ENCODE measurements at regions not wholly inside any gene's neighbourhood (a gene's known extent, or its start where the extent isn't known, plus 50 kb on each side); places are given as distances from the start of the nearest gene placed in this dataset.

- no peak for TF ChIP-seq CTCF (conservative IDR thresholded peaks at IDR 0.05 in 1 of 2, IDR thresholded peaks at IDR 0.05 in 1 of 2; ENCODE audit: extremely low read depth in 1 of 2, insufficient read depth in 1 of 2, low read depth in 1 of 2, low read length in 2 of 2)
- TF ChIP-seq EZH2 (IDR thresholded peaks at IDR 0.05; ENCODE audit: borderline replicate concordance, low read length) = no peak
These were observed 143.6 kb upstream of the DST start for GRCh38 chr6:56786256-56786655.
